SK-N-SH (cell line): ENCODE measurements at regions not wholly inside any gene's neighbourhood (a gene's known extent, or its start where the extent isn't known, plus 50 kb on each side); places are given as distances from the start of the nearest gene placed in this dataset.

Experiments used
- CTCF ChIA-PET: fragments of 300-600, 350-600 bp; formaldehyde crosslinking; extraction: SDS; loops from one replicate; lab custom pipeline; 2021; lab: Yijun Ruan, JAX
- POLR2A ChIA-PET: fragments of 350-600 bp; sonication (Branson Sonifier 250); formaldehyde crosslinking; extraction: SDS; loops from one replicate; lab custom pipeline; 2020; ENCODE audit warnings: antibody characterized with exemption, inconsistent platforms; lab: Yijun Ruan, JAX
- DNase-seq: peaks from one replicate; pipeline ENCODE4 v3.0.0; 2012
- H2AFZ ChIP-seq: fragments of 200-600 bp; sonication (generic); 2 replicates; pipeline ENCODE4 v1.8.1; 2016; ENCODE audit warnings: antibody characterized with exemption, mild to moderate bottlenecking, low read depth
- H3F3A ChIP-seq: fragments of 200-600 bp; sonication (generic); replicated peaks from 2 replicates; pipeline ENCODE3; 2016; ENCODE audit warnings: antibody characterized with exemption, mild to moderate bottlenecking; ENCODE audit not compliant: insufficient read depth
- H3K27ac ChIP-seq, 2 experiments: fragments of 200-500 bp in 1 of 2; fragments of 200-600 bp in 1 of 2; sonication (Bioruptor generic) in 1 of 2; sonication (generic), shearing (Covaris generic) in 1 of 2; 2 replicates each; pipeline versions ENCODE4 v1.5.1 to v1.6.1; 2014 to 2016; ENCODE audit warnings: low read depth in 2 of 2, inconsistent platforms in 1 of 2, low read length in 1 of 2, mild to moderate bottlenecking in 1 of 2, mixed read lengths in 1 of 2
- H3K27me3 ChIP-seq: fragments of 200-600 bp; sonication (generic), shearing (Covaris generic); 2 replicates; pipeline ENCODE4 v1.6.1; 2016; ENCODE audit warnings: mixed run types; ENCODE audit not compliant: insufficient read depth
- H3K36me3 ChIP-seq, 2 experiments: fragments of 200-500 bp in 1 of 2; fragments of 200-600 bp in 1 of 2; sonication (Bioruptor generic) in 1 of 2; sonication (generic) in 1 of 2; replicated peaks in 1 of 2; 2 replicates each; pipeline versions ENCODE3 to v1.5.1; 2014 to 2016; ENCODE audit warnings: low read length in 1 of 2, mild to moderate bottlenecking in 1 of 2; ENCODE audit not compliant: insufficient read depth in 2 of 2, control insufficient read depth in 1 of 2
- H3K4me1 ChIP-seq, 2 experiments: fragments of 200-500 bp in 1 of 2; fragments of 200-600 bp in 1 of 2; sonication (Bioruptor generic) in 1 of 2; sonication (generic), shearing (Covaris generic) in 1 of 2; 2 replicates each; pipeline versions ENCODE4 v1.5.1 to v1.6.1; 2014 to 2016; ENCODE audit warnings: low read depth in 1 of 2, low read length in 1 of 2, mixed run types in 1 of 2; ENCODE audit not compliant: insufficient read depth in 2 of 2, control insufficient read depth in 1 of 2
- H3K4me2 ChIP-seq: fragments of 200-600 bp; sonication (generic), shearing (Covaris generic); 2 replicates; pipeline ENCODE4 v1.6.1; 2017; ENCODE audit warnings: mixed run types
- H3K4me3 ChIP-seq, 2 experiments: fragments of 200-500 bp in 1 of 2; fragments of 200-600 bp in 1 of 2; sonication (Bioruptor generic) in 1 of 2; sonication (generic), shearing (Covaris generic) in 1 of 2; 2 replicates each; pipeline versions ENCODE4 v1.5.1 to v1.8.1; 2014 to 2016; ENCODE audit warnings: low read depth in 2 of 2, inconsistent platforms in 1 of 2, low read length in 1 of 2, mild to moderate bottlenecking in 1 of 2, mixed read lengths in 1 of 2, moderate library complexity in 1 of 2
- H3K79me2 ChIP-seq: fragments of 200-600 bp; sonication (generic); 2 replicates; pipeline ENCODE4 v1.8.1; 2017; ENCODE audit warnings: mild to moderate bottlenecking; ENCODE audit not compliant: insufficient read depth
- H3K9ac ChIP-seq: fragments of 200-600 bp; sonication (generic); 2 replicates; pipeline ENCODE4 v1.6.1; 2017; ENCODE audit warnings: mixed run types
- H3K9me2 ChIP-seq: fragments of 200-600 bp; sonication (generic); 2 replicates; pipeline ENCODE4 v1.6.1; 2017; ENCODE audit warnings: mixed run types
- H3K9me3 ChIP-seq: fragments of 200-600 bp; sonication (generic); 2 replicates; pipeline ENCODE4 v1.6.1; 2017; ENCODE audit warnings: mixed run types, mild to moderate bottlenecking, moderate library complexity
- H4K20me1 ChIP-seq: fragments of 200-600 bp; sonication (generic); 2 replicates; pipeline ENCODE4 v1.6.1; 2017; ENCODE audit warnings: mild to moderate bottlenecking, mixed run types; ENCODE audit not compliant: insufficient read depth
- ELF1 ChIP-seq: IDR thresholded peaks from 2 replicates; pipeline ENCODE4 v1.4.0; 2012
- FOSL2 ChIP-seq: IDR thresholded peaks from 2 replicates; pipeline ENCODE4 v1.4.0; 2012; ENCODE audit warnings: low read depth, mild to moderate bottlenecking, moderate library complexity, borderline replicate concordance
- MEF2A ChIP-seq: IDR thresholded peaks from 2 replicates; pipeline ENCODE4 v1.4.0; 2012; ENCODE audit warnings: low read depth, borderline replicate concordance
- NRF1 ChIP-seq: IDR thresholded peaks from 2 replicates; pipeline ENCODE4 v1.6.1; 2012; ENCODE audit warnings: low read depth, mild to moderate bottlenecking, low read length
- RAD21 ChIP-seq: IDR thresholded peaks from 2 replicates; pipeline ENCODE4 v1.6.1; 2012; ENCODE audit warnings: mild to moderate bottlenecking, low read length
- RCOR1 ChIP-seq: fragments of 150-350 bp; IDR thresholded peaks from 2 replicates; pipeline ENCODE4 v1.6.1; 2017; ENCODE audit warnings: antibody characterized with exemption, low read length
- RXRA ChIP-seq: IDR thresholded peaks from 2 replicates; pipeline ENCODE4 v1.4.0; 2012; ENCODE audit warnings: low read depth, mild to moderate bottlenecking, borderline replicate concordance
- SMC3 ChIP-seq: IDR thresholded peaks from 2 replicates; pipeline ENCODE4 v1.6.1; 2012; ENCODE audit warnings: low read depth, low read length, improper control_type of control experiment
- TCF12 ChIP-seq: IDR thresholded peaks from 2 replicates; pipeline ENCODE4 v1.4.0; 2012
- USF2 ChIP-seq: fragments of 150-350 bp; IDR thresholded peaks from 2 replicates; pipeline ENCODE4 v1.6.1; 2017; ENCODE audit warnings: antibody characterized with exemption, low read length, low read depth, borderline replicate concordance
- WGBS: methylation state at CpG from one replicate; pipeline ENCODE4 v1.1.6; 2017; ENCODE audit warnings: low lambda C conversion rate; 5-methylcytosine and 5-hydroxymethylcytosine counted together
- TF ChIP-seq, protein P1 (sequence below): fragments of 200-600 bp; sonication (generic); IDR thresholded peaks from 2 replicates; pipeline ENCODE4 v1.6.1; 2017; ENCODE audit warnings: antibody characterized with exemption, mild to moderate bottlenecking, moderate library complexity
- TF ChIP-seq, protein P2 (sequence below): IDR thresholded peaks from 2 replicates; pipeline ENCODE4 v1.4.0; 2012; ENCODE audit warnings: low read depth, borderline replicate concordance

GRCh38 chr10:4635388-4635787 is 190.6 kb upstream of the AKR1E2 start:
- Histone ChIP-seq H3K4me1 (no peaks in the 10 kb centered on the region; a peak in 1 of 4 replicates), H3K27me3 (no peaks in the 10 kb centered on the region), H3K9me3 (no peaks in the 10 kb centered on the region), H3K4me2 (no peak overlapping the region), H4K20me1 (no peaks in the 10 kb centered on the region), H3K79me2 (no peaks in the 10 kb centered on the region), H3K9ac (no peak overlapping the region), H3K4me3 (no peak overlapping the region), H3F3A (no peaks in the 10 kb centered on the region), H2AFZ (no peak overlapping the region), H3K9me2 (no peaks in the 10 kb centered on the region), H3K36me3 (no peaks in the 10 kb centered on the region), H3K27ac (peak overlapping the region in 1 of 2 experiments; percentile 3; a peak in 1 of 4 replicates)
- ChIA-PET CTCF (interaction anchor here (1.3 kb wide), 1 partner anchor 21 kb away, joined by 3 read pairs; no protein-coding TSS in a partner anchor), POLR2A (no interaction called here)
- DNase-seq = no peak
- TF ChIP-seq TCF12 (no peak), SMC3 (no peak), RXRA (no peak), MEF2A (no peak)
- 81% methylated on average over 5 of the region's 5 CpGs for WGBS

GRCh38 chr10:4633776-4634175 is 192.2 kb upstream of the AKR1E2 start:
- DNase-seq = no peak
- H2AFZ ChIP-seq = peak overlapping the region; percentile 49; the same call in 1 of the 2 replicates
- no peak overlapping the region for H3K27ac ChIP-seq
- no peaks in the 10 kb centered on the region for H3K79me2 ChIP-seq
- H3K9ac ChIP-seq = no peak overlapping the region
- TF ChIP-seq RXRA (no peak), RAD21 (no peak), FOSL2 (no peak), ELF1 (no peak), RCOR1 (no peak), NRF1 (no peak), MEF2A (no peak), SMC3 (no peak), USF2 (no peak)
- TF ChIP-seq, protein P1, sequence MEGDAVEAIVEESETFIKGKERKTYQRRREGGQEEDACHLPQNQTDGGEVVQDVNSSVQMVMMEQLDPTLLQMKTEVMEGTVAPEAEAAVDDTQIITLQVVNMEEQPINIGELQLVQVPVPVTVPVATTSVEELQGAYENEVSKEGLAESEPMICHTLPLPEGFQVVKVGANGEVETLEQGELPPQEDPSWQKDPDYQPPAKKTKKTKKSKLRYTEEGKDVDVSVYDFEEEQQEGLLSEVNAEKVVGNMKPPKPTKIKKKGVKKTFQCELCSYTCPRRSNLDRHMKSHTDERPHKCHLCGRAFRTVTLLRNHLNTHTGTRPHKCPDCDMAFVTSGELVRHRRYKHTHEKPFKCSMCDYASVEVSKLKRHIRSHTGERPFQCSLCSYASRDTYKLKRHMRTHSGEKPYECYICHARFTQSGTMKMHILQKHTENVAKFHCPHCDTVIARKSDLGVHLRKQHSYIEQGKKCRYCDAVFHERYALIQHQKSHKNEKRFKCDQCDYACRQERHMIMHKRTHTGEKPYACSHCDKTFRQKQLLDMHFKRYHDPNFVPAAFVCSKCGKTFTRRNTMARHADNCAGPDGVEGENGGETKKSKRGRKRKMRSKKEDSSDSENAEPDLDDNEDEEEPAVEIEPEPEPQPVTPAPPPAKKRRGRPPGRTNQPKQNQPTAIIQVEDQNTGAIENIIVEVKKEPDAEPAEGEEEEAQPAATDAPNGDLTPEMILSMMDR = no peak
- TF ChIP-seq, protein P2, sequence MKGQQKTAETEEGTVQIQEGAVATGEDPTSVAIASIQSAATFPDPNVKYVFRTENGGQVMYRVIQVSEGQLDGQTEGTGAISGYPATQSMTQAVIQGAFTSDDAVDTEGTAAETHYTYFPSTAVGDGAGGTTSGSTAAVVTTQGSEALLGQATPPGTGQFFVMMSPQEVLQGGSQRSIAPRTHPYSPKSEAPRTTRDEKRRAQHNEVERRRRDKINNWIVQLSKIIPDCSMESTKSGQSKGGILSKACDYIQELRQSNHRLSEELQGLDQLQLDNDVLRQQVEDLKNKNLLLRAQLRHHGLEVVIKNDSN = no peak
- TF ChIP-seq, all 33 proteins: peak for 0
- no peaks in the 10 kb centered on the region; a peak in 1 of 4 replicates for H3K4me1 ChIP-seq
- no peaks in the 10 kb centered on the region for H3K9me2 ChIP-seq
- H3K4me2 ChIP-seq = no peak overlapping the region
- WGBS = 93% methylated on average over 8 of the region's 8 CpGs
- H3K27me3 ChIP-seq = no peaks in the 10 kb centered on the region
- H4K20me1 ChIP-seq = no peaks in the 10 kb centered on the region
- H3K36me3 ChIP-seq = no peaks in the 10 kb centered on the region
- H3K9me3 ChIP-seq = no peaks in the 10 kb centered on the region
- POLR2A ChIA-PET = no interaction called here
- no peak overlapping the region for H3K4me3 ChIP-seq
- CTCF ChIA-PET = no interaction called here
- no peaks in the 10 kb centered on the region for H3F3A ChIP-seq
